ENCODE measurements at regions not wholly inside any gene's neighbourhood (a gene's known extent, or its start where the extent isn't known, plus 50 kb on each side); places are given as distances from the start of the nearest gene placed in this dataset.

DNA sequence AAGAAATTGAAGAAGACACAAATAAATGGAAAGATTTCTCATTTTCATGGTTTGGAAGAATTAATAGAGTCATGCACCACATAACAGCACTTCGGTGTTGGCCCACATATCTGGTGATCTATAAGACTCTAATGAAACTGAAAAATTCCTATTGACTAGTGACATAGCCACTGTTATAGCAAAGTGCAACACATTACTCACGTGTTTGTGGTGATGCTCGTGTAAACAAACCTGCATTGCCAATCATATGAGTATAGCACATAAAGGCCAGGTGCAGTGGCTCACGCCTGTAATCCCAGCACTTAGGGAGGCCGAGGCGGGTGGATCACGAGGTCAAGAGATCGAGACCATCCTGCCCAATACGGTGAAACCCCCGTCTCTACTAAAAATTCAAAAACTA is 84.4 kb upstream of the STMND1 start:
- peaks cover 0 to 2% of the 10 kb centered on the region in 2 experiments; a peak in 1 of 4 replicates for H3K27me3 ChIP-seq (replicated peaks in 1 of 2; ENCODE audit: control insufficient read depth in 2 of 2, insufficient read depth in 2 of 2, low read length in 1 of 2)
- FAIRE-seq (no peak), DNase-seq (ENCODE audit: low read depth, low spot score) (no peak), ATAC-seq (no peak)
- intact Hi-C loops (cut with micrococcal nuclease; ENCODE audit: unreplicated experiment): no loop called here
- no peak overlapping the region for H3K27ac ChIP-seq (ENCODE audit: control insufficient read depth, insufficient read depth)
- in situ Hi-C loops (cut with MboI): no loop called here
- POLR2A ChIA-PET: no interaction called here
- no peaks in the 10 kb centered on the region for H3K4me1 ChIP-seq (ENCODE audit: control insufficient read depth, insufficient read depth, low read length)
- H3K4me2 ChIP-seq (ENCODE audit: control insufficient read depth, insufficient read depth): no peak overlapping the region
- RAD21 ChIA-PET (ENCODE audit: unreplicated experiment): no interaction called here
- 43% methylated on average over 10 of the region's 10 CpGs for WGBS (ENCODE audit: insufficient coverage, insufficient replicate concordance, low lambda C conversion rate, missing lambda C conversion rate)
- H3K9ac ChIP-seq (ENCODE audit: control insufficient read depth, insufficient read depth, low read length): no peak overlapping the region
- SMC1A ChIA-PET (ENCODE audit: uncharacterized antibody, unreplicated experiment): no interaction called here
- H2AFZ ChIP-seq (ENCODE audit: control insufficient read depth, low read depth, low read length): no peak overlapping the region
- H3K9me3 ChIP-seq (replicated peaks; ENCODE audit: control insufficient read depth, insufficient read depth, low read length): peaks cover 2% of the 10 kb centered on the region; the same call in 2 of the 3 replicates
- BruUV-seq (replicated peaks): no TSS peak
- TF ChIP-seq, protein P1, sequence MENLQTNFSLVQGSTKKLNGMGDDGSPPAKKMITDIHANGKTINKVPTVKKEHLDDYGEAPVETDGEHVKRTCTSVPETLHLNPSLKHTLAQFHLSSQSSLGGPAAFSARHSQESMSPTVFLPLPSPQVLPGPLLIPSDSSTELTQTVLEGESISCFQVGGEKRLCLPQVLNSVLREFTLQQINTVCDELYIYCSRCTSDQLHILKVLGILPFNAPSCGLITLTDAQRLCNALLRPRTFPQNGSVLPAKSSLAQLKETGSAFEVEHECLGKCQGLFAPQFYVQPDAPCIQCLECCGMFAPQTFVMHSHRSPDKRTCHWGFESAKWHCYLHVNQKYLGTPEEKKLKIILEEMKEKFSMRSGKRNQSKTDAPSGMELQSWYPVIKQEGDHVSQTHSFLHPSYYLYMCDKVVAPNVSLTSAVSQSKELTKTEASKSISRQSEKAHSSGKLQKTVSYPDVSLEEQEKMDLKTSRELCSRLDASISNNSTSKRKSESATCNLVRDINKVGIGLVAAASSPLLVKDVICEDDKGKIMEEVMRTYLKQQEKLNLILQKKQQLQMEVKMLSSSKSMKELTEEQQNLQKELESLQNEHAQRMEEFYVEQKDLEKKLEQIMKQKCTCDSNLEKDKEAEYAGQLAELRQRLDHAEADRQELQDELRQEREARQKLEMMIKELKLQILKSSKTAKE (IDR thresholded peaks at IDR 0.05; ENCODE audit: low read depth, poor library complexity, severe bottlenecking): no peak
- TF ChIP-seq TBL1XR1 (IDR thresholded peaks at IDR 0.05; ENCODE audit: low read depth, low read length): no peak
- no peak for TF ChIP-seq BHLHE40 (IDR thresholded peaks at IDR 0.05; ENCODE audit: borderline replicate concordance in 1 of 2, low read depth in 2 of 2, low read length in 1 of 2)
- TF ChIP-seq EZH2 (IDR thresholded peaks at IDR 0.05; ENCODE audit: borderline replicate concordance, control insufficient read depth, low read depth, low read length): no peak
- TF ChIP-seq HDAC2 (IDR thresholded peaks at IDR 0.05): no peak
- no peak for TF ChIP-seq SRF (IDR thresholded peaks at IDR 0.05; ENCODE audit: low read depth in 2 of 2, low read length in 2 of 2)
- TF ChIP-seq, protein P2, sequence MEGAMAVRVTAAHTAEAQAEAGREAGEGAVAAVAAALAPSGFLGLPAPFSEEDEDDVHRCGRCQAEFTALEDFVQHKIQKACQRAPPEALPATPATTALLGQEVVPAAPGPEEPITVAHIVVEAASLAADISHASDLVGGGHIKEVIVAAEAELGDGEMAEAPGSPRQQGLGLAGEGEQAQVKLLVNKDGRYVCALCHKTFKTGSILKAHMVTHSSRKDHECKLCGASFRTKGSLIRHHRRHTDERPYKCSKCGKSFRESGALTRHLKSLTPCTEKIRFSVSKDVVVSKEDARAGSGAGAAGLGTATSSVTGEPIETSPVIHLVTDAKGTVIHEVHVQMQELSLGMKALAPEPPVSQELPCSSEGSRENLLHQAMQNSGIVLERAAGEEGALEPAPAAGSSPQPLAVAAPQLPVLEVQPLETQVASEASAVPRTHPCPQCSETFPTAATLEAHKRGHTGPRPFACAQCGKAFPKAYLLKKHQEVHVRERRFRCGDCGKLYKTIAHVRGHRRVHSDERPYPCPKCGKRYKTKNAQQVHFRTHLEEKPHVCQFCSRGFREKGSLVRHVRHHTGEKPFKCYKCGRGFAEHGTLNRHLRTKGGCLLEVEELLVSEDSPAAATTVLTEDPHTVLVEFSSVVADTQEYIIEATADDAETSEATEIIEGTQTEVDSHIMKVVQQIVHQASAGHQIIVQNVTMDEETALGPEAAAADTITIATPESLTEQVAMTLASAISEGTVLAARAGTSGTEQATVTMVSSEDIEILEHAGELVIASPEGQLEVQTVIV (IDR thresholded peaks at IDR 0.05; ENCODE audit: borderline replicate concordance, partially characterized antibody): no peak
- no peak for TF ChIP-seq CBX3 (IDR thresholded peaks at IDR 0.05; ENCODE audit: borderline replicate concordance, low read depth)
- TF ChIP-seq, protein P3, sequence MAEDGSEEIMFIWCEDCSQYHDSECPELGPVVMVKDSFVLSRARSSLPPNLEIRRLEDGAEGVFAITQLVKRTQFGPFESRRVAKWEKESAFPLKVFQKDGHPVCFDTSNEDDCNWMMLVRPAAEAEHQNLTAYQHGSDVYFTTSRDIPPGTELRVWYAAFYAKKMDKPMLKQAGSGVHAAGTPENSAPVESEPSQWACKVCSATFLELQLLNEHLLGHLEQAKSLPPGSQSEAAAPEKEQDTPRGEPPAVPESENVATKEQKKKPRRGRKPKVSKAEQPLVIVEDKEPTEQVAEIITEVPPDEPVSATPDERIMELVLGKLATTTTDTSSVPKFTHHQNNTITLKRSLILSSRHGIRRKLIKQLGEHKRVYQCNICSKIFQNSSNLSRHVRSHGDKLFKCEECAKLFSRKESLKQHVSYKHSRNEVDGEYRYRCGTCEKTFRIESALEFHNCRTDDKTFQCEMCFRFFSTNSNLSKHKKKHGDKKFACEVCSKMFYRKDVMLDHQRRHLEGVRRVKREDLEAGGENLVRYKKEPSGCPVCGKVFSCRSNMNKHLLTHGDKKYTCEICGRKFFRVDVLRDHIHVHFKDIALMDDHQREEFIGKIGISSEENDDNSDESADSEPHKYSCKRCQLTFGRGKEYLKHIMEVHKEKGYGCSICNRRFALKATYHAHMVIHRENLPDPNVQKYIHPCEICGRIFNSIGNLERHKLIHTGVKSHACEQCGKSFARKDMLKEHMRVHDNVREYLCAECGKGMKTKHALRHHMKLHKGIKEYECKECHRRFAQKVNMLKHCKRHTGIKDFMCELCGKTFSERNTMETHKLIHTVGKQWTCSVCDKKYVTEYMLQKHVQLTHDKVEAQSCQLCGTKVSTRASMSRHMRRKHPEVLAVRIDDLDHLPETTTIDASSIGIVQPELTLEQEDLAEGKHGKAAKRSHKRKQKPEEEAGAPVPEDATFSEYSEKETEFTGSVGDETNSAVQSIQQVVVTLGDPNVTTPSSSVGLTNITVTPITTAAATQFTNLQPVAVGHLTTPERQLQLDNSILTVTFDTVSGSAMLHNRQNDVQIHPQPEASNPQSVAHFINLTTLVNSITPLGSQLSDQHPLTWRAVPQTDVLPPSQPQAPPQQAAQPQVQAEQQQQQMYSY (CRISPR knock-in tag; IDR thresholded peaks at IDR 0.05): no peak
- TF ChIP-seq MXI1 (IDR thresholded peaks at IDR 0.05; ENCODE audit: low read depth, low read length): no peak
- no peak for TF ChIP-seq ZBED1 (IDR thresholded peaks at IDR 0.05; ENCODE audit: borderline replicate concordance)
- H3K4me3 ChIP-seq: no peak overlapping the region
- H3K79me2 ChIP-seq (ENCODE audit: control insufficient read depth, insufficient read depth, low read length): no peaks in the 10 kb centered on the region
- no peaks in the 10 kb centered on the region for H4K20me1 ChIP-seq (ENCODE audit: control insufficient read depth, insufficient read depth)
- CTCF ChIA-PET: no interaction called here
- no peaks in the 10 kb centered on the region for H3K36me3 ChIP-seq (ENCODE audit: control insufficient read depth in 2 of 2, insufficient read depth in 2 of 2, low read length in 1 of 2)
